HG03460 (cell line): ENCODE measurements at regions not wholly inside any gene's neighbourhood (a gene's known extent, or its start where the extent isn't known, plus 50 kb on each side); places are given as distances from the start of the nearest gene placed in this dataset.
"Not testable (repeated sequence)": the region's sequence is repeated elsewhere in the genome, so short reads cannot be mapped to it uniquely, and the experiment has no call there.

Experiments
- ATAC-seq: cut with Tn5 transposase; IDR thresholded peaks from one replicate; pipeline ENCODE4 v1.9.1; 2021; ENCODE audit not compliant: unreplicated experiment

DNA sequence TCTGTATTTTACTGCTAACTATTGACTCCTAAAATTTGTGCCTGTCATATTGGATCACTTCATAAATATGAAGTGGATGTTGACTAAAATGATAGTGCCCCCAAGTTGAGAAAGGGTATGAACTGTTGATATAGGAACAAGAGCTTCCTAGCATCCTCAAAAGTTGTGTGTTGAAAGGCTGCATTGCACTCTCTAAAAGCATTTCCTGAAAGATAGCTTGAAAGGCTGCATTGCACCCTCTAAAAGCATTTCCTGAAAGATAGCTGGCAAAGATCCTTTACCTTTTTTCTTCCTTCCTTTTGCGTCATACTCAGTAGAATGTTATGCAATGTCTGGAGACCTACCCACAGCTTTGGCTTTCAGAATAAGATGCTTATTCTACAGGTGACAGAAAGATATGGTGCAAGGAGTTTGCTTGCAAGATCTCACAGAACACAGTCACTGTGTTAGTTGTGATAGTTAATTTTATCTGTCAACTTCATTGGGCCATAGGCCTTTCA is 274.6 kb upstream of the GALNTL6 start:
- no peak for ATAC-seq

DNA sequence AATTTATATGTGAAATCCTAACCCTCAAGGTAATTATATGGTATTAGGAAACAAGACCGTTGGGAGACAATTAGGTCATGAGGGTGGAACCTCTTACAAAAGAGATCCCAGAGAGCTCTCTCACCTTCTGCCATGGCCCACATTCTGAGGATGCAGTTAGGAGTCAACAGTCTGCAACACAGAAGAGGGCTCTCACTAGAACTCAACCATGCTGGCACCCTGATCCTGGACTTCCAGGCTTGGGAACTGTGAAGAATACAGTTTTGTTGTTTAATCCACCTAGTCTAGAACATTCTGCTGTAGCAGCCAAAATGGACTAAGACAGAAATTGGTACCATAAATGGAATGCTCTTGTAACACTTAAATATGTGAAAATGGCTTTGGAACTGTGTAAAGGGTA is 278.8 kb upstream of the GALNTL6 start:
- ATAC-seq = no peak

DNA sequence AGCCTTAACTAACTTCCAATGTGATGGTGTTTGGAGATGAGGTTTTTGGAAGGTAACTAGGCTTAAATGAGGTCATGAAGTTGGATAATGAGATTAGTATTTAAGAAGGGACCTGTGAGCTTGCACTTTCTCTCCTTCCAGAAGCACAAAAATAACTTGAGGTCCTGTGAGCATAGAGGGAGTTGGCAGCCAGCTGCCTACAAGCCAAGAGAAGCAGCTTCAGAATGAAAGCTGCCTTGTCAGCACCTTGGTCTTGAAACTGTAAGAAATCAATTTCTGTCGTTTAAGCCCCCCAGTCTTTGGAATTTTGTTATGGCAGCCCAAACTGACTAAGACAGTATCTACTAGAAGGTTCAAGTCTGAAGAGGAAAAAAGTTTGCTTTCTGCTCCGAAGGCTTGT is 280.2 kb upstream of the GALNTL6 start:
- ATAC-seq = no peak

DNA sequence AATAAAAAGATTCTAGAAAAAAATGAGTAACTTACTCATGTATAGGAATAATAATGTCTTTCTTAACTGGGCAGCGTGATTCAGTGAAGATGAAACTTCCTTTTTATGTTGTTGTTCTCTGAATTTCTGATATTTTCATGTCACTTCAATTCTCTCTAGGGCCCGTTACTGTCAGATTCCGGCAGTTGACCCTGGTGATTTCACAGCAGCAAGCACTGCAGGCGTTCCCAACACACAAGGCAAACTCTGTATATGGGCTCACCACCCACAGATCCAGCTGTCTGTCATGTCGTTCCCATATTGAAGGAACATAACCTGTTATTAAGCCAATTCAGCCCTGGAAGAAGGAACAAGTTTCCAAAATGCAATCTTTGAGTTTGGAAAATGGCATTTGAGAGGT is 288.3 kb upstream of the GALNTL6 start:
- no peak for ATAC-seq

DNA sequence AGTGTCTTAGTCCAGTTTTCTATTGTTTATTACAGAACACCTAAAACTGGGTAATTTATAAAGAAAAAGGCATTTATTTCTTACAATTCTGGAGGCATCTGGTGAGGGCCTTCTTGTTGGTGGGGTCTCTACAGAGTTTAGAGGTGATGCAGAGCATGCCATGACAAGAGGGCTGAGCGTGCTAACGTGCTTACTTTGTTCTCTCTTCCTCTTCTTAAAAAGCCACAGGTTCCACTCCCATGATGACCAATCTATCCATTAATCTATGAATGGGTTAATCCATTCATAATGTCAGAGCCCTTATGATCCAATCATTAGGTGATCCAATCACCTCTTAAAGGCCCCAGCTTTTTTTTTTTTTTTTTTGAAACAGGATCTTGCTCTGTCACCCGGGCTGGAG is 291.5 kb upstream of the GALNTL6 start:
- ATAC-seq = no peak

DNA sequence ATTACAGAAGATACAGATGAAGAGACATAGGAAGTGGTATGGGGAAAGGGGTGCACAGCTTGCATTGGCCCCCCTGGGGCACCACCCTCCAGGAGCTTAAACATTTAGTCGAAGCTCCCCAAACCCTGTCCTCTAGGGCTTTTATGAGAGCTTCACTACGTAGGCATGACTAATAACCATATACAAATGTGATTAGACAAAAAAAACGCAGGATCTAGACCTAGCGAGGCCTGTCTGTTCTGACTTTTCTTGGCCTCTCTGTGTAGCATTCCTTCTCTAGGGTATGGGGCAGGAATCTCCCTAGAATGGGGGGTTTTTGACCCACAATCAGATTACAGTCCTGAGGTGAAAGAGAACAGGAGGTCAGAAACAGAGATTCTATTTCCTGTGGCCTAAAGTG is 293.7 kb upstream of the GALNTL6 start:
- no peak for ATAC-seq

GRCh38 chr4:171517883-171518282 is 295.3 kb upstream of the GALNTL6 start:
- ATAC-seq = no peak

DNA sequence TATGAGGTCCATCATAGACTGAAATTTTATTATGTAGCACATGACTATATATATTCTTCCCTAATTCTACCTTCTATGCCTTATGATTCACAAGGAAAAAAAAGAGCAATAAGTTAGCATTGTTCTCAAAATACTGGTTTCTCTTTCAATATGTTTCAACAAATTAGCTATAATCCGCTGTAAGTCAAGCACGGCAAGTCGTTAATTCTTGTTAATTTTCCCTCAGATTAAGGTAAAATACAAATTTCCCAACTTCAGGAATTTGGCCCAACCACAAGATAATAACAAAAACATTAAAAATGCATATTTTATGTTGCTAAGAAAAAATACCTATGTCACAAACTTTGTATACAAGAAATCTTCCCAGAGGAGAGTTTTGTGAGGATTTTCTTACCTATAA is 296.5 kb upstream of the GALNTL6 start:
- no peak for ATAC-seq

- no peak for ATAC-seq
These were observed 328.5 kb upstream of the GALNTL6 start for GRCh38 chr4:171484681-171485080.

DNA sequence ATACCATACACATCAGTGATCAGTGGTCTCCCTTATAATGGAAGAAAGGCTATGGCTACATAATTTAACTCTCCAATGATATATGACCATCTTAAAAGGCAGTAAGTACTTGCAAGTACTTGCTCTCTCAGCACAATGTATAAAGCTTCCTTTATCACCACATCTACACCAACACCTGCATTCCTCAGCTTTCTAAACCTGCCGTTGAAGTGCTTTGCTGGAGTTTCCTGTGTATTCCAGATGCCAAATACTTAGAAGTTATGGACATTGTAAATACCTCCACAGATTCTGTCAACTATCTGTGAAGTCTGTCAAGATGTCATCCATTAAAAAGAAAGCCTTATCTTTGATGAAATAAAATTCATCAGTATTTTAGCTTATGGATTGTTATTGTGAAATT is 335.0 kb upstream of the GALNTL6 start:
- no peak for ATAC-seq

- not testable (repeated sequence) for ATAC-seq
These were observed 338.1 kb upstream of the GALNTL6 start for GRCh38 chr4:171475111-171475510.

GRCh38 chr4:171473155-171473554 is 340.0 kb upstream of the GALNTL6 start:
- ATAC-seq = no peak

DNA sequence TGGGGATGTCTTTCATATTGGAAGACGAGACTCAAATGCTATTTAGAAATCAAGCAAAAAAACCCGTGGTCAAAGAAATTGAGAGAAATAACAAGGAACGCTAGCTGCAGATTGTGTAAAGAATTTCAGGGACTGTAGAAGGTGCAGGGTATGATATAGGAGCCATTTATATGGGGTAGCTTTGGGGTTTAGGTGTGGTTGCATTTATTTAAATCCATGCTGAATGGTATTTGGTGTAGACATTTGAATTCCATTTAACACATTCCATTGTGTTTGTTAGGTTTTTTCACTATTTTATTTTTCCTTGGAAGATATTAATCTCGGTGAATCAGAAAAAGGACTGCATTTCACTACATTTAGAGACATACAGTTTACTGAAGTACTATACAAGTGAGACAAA is 341.0 kb upstream of the GALNTL6 start:
- no peak for ATAC-seq

DNA sequence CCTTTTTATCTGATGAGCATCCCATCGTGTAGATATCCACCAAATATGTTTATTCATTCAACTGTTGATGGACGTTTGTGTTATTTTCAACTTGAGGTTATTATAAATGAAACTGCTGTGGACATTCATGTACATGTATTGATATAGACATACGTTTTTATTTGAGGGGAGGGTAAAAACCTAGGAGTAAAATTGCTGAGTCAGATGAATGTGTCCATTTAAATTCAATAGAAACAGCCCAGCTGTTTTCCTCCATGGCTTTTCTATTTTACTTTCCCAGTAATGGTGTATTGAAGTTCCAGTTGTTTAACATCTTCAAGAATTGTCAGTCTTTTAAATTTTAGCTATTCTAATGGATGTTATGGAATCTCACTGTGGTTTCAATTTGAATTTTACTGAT is 348.7 kb upstream of the GALNTL6 start:
- ATAC-seq = no peak

GRCh38 chr4:171461191-171461590 is 352.0 kb upstream of the GALNTL6 start:
- ATAC-seq = no peak

DNA sequence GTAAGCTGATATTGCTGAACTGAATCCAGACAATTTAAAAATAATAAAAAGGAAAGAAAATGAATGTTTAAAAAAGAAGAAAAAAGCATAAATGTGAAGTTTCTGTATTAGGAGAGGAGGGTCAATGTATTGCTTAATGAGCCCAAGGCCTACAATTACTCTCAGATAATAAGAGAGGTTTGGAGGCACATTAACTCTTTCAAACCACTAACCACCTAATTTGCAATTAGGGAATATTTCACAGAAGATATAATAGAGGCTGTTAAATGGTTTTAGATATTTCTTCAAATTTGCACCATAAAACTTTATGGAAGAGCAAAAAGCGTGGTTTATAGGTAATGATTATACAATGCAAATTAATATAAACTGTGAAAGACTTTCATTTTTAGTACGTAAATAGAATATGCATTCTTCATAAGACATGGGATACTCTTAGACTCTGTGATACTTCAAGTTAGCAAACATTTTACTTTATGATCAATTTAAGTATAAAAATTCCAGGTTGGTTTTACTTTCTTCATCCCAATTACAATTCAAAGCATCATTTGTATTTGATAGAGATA is 364.2 kb upstream of the GALNTL6 start:
- no peak for ATAC-seq

- ATAC-seq = no peak
These were observed 364.8 kb upstream of the GALNTL6 start for GRCh38 chr4:171448358-171448757.

GRCh38 chr4:171441300-171441941 is 371.8 kb upstream of the GALNTL6 start:
- ATAC-seq = no peak

DNA sequence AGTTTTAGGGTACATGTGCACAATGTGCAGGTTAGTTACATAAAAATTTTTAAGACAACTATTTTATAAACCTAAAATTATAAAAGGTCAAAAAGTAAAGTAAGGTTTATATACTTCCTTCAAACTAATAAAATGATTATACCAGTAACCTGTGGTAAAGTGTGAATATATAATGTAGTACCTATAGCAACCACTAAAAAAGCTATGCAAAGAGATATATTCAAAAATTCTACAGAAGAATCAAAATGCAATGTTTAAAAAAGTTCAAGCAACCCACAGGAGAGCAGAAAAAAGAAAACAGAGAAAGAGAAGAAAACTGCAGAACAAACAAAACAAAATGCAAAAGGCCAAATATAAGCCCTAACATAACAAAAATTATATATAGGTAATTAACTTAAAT is 379.5 kb upstream of the GALNTL6 start:
- ATAC-seq = no peak

- ATAC-seq = no peak
These were observed 380.7 kb upstream of the GALNTL6 start for GRCh38 chr4:171432536-171432935.

DNA sequence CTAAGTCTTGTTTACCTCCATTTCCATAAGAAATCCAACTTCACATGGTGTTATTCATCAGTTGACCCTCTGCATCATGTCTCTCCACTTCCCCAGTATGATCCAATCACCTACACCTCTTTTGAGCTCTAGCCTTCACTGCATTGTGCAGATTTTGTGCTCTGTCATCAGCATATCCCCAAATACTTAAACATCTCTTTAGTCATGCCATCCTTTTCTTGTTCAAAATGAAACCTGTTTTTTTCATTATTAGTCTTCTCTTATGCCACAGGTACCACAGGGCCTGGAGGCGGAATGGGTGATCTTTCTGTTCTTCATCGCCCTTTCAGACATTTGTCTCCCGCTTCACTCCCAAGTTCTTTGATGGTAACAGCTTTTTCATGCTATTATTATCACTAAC is 382.7 kb upstream of the GALNTL6 start:
- peak; percentile 77 for ATAC-seq

DNA sequence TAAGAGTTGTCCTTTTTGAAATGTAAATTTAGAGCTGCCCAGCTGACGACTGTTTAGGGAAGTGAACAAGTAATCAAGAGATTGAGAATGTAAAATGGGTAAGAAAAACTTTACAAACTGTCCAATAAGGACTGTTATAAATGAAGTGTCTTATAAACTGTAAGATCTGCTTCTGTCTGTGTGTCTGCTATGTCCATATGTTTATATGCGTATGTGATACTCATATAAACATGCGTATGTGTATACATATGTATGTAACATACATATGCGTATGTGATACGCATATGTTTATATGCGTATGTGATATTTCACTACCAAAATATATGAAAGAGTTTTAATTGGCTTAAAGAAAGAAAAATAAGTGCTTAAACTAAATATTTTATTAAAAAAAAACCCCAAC is 416.0 kb upstream of the GALNTL6 start:
- no peak for ATAC-seq

GRCh38 chr4:171390626-171391025 is 422.6 kb upstream of the GALNTL6 start:
- ATAC-seq = no peak
